ENCODE measurements at regions not wholly inside any gene's neighbourhood (a gene's known extent, or its start where the extent isn't known, plus 50 kb on each side); places are given as distances from the start of the nearest gene placed in this dataset.

DNA sequence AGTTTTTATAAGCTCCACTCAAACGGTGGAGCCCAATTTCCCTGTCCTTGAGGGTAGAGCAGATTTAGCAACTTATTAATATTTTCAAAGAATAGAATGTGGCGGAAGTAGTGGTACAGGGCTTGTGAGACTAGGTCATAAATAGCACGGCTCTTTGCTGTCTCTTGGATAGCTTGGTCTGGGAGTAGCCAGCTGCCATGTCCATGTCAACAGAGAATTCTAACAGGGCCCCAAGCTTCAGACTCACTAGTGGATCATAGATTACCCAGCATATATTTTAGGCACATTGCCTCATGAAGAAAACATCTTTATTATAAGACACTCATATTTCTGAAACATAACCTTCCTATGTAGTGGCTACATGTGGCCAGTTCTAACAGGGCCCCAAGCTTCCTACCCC lies 755.7 kb downstream of the HDGFL1 start:
- TF ChIP-seq EZH2phosphoT487 (IDR thresholded peaks at IDR 0.05; ENCODE audit: borderline replicate concordance), result no peak
- TF ChIP-seq, protein P1, sequence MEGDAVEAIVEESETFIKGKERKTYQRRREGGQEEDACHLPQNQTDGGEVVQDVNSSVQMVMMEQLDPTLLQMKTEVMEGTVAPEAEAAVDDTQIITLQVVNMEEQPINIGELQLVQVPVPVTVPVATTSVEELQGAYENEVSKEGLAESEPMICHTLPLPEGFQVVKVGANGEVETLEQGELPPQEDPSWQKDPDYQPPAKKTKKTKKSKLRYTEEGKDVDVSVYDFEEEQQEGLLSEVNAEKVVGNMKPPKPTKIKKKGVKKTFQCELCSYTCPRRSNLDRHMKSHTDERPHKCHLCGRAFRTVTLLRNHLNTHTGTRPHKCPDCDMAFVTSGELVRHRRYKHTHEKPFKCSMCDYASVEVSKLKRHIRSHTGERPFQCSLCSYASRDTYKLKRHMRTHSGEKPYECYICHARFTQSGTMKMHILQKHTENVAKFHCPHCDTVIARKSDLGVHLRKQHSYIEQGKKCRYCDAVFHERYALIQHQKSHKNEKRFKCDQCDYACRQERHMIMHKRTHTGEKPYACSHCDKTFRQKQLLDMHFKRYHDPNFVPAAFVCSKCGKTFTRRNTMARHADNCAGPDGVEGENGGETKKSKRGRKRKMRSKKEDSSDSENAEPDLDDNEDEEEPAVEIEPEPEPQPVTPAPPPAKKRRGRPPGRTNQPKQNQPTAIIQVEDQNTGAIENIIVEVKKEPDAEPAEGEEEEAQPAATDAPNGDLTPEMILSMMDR (IDR thresholded peaks at IDR 0.05 in 2 of 3, conservative IDR thresholded peaks at IDR 0.05 in 1 of 3; ENCODE audit: borderline replicate concordance in 1 of 3, insufficient read depth in 1 of 3, low read depth in 2 of 3, low read length in 2 of 3), result no peak
- TF ChIP-seq, protein P2, sequence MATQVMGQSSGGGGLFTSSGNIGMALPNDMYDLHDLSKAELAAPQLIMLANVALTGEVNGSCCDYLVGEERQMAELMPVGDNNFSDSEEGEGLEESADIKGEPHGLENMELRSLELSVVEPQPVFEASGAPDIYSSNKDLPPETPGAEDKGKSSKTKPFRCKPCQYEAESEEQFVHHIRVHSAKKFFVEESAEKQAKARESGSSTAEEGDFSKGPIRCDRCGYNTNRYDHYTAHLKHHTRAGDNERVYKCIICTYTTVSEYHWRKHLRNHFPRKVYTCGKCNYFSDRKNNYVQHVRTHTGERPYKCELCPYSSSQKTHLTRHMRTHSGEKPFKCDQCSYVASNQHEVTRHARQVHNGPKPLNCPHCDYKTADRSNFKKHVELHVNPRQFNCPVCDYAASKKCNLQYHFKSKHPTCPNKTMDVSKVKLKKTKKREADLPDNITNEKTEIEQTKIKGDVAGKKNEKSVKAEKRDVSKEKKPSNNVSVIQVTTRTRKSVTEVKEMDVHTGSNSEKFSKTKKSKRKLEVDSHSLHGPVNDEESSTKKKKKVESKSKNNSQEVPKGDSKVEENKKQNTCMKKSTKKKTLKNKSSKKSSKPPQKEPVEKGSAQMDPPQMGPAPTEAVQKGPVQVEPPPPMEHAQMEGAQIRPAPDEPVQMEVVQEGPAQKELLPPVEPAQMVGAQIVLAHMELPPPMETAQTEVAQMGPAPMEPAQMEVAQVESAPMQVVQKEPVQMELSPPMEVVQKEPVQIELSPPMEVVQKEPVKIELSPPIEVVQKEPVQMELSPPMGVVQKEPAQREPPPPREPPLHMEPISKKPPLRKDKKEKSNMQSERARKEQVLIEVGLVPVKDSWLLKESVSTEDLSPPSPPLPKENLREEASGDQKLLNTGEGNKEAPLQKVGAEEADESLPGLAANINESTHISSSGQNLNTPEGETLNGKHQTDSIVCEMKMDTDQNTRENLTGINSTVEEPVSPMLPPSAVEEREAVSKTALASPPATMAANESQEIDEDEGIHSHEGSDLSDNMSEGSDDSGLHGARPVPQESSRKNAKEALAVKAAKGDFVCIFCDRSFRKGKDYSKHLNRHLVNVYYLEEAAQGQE (IDR thresholded peaks at IDR 0.05; ENCODE audit: low read depth), result no peak
- TF ChIP-seq, protein P3, sequence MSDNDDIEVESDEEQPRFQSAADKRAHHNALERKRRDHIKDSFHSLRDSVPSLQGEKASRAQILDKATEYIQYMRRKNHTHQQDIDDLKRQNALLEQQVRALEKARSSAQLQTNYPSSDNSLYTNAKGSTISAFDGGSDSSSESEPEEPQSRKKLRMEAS (IDR thresholded peaks at IDR 0.05), result no peak
- no peak for TF ChIP-seq EGR1 (IDR thresholded peaks at IDR 0.05; ENCODE audit: low read depth)
- no peak for TF ChIP-seq EZH2 (IDR thresholded peaks at IDR 0.05)
- TF ChIP-seq POLR2AphosphoS5 (IDR thresholded peaks at IDR 0.05; ENCODE audit: low read depth, low read length), result no peak
